ENCODE measurements at regions not wholly inside any gene's neighbourhood (a gene's known extent, or its start where the extent isn't known, plus 50 kb on each side); places are given as distances from the start of the nearest gene placed in this dataset.
"Not testable (repeated sequence)": the region's sequence is repeated elsewhere in the genome, so short reads cannot be mapped to it uniquely, and the experiment has no call there.

GRCh38 chr12:92406404-92407070 is 260.9 kb upstream of the BTG1 start:
- not testable (repeated sequence) for DNase-seq (ENCODE audit: extremely low read depth, low read depth)

DNA sequence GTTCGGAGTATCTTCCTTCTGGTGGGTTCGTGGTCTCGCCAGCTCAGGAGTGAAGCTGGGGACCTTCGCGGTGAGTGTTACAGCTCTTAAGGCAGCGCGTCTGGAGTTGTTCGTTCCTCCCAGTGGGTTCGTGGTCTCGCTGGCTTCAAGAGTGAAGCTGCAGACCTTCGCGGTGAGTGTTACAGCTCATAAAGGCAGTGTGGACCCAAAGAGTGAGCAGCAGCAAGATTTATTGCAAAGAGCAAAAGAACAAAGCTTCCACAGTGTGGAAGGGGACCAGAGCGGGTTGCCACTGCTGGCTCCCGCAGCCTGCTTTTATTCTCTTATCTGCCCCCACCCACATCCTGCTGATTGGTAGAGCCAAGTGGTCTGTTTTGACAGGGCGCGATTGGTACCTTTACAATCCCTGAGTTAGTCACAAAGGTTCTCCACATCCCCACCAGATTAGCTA is 260.2 kb upstream of the BTG1 start:
- not testable (repeated sequence) for DNase-seq (ENCODE audit: extremely low read depth, low read depth)

DNA sequence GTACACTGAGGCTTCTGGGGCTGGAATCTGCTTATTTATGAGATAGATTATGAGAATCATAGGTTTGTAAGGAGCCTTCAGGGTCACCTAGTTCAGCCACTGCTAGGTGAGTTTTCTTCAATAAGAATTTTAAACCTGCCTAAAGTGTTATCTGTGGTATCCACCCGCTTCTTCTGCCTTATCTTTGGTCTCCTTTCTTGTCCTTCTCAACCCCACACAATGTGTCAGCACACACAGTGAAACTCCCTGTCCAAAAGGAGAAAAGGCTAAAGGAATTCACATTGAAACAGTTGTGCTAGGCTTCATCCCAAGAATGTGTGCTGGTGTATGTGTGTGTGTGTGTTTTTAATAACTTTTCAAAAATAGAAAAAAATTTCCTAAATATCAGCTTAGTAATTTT is 259.3 kb upstream of the BTG1 start:
- no peak for DNase-seq (ENCODE audit: extremely low read depth, low read depth)

GRCh38 chr12:92404259-92404894 is 258.7 kb upstream of the BTG1 start:
- DNase-seq (ENCODE audit: extremely low read depth, low read depth) = no peak

GRCh38 chr12:92403210-92404175 is 257.8 kb upstream of the BTG1 start:
- DNase-seq (ENCODE audit: extremely low read depth, low read depth) = no peak

DNA sequence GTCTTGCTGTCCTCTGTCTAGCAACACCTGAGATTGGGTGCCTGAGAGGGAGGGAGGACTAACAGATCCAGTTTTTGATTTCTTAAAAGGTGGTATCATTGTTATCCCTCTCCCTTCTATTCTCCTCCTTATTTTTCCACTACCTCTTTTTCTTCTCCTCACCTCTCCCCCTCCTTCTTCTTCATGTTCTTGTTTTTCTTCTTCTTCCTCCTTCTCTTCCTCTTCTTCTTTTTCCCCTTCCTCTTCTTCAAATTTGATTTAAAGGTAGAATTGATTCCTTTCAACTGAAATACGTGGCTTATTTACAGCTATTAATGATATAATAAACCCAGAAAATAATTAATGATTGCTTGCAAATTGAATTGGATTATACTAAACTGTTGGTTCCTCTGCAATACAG is 256.8 kb upstream of the BTG1 start:
- no peak for DNase-seq (ENCODE audit: extremely low read depth, low read depth)

DNA sequence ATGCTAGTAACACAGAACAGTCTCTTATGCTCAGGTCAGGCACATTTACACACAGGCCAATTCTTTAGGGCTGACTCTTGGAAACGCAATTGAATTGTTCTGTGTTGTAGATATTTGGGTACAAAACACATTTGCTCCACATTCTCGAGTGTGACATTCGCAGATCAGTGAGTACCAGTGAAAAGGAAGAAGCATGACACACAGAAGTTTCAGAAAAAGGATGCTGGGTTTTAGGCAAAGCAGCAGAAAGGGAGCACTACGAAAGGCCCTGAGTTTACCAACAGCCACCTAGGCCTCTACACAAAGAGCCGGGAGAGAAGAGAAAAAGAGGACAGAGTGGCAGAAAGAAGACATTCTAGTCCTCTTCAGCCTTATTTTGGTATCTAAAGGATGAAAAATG is 254.4 kb upstream of the BTG1 start:
- DNase-seq (ENCODE audit: extremely low read depth, low read depth) = no peak

DNA sequence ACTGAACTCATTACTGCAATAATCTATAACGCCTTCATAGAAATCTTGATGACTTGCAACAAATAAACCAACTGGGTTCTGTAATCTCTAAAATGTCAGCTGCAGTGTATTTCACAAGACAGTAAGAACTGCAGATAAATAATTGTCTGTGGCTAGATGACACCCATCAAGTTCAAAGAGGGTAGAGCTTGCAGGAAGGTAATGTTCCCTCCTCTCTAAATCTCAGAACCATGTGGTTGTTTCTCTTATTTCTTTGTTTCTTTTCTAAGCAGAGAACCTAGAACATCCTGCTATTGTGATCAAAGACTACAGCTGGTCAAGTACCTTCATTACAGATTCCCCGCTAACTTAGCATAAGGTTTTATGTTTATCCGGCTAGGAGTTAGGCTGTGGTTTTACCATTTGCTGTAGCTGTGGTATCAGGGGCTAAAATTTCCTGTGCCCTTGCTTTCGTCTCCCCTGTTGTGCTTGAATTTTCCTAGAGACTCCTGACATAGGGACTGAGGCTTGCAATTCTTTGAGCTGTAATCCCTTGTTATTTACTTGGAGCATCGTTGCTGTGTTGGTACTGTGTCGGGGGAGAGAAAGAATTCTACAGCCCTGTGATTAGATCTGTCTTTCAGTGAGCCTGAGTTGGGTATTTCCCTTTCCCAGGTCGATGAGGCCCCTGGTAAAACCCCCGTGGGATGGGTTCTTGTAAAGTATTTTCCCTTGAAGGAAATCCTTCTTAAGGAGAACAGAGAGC is 253.1 kb upstream of the BTG1 start:
- no peak for DNase-seq (ENCODE audit: extremely low read depth, low read depth)

DNA sequence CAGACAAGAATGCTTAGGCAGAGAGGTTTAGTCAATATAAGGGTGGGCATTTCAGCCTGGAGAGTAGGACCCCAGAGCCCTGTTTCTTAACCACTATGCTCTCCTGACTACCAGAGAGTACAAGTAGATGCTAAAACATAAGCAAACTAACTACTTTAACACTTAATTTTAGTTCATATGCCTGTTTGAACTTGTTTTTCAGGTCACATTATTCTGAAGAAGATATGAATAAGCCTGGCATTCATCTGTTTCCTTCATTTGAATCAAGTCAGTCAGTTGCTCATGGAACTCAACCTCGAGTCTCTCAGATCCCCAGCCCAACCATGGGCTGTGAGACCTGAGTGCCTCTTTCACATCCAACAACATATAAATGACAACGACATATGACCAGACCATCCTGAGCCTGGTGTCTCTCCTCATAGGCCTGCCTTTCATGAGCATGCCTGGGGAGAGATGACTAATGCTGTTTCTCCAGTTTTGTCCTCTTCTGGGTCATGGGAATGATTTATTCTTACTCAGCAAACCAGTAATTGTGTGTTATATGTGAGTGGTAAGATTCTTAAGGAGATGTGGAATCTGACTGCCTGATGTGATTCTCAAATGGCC is 251.1 kb upstream of the BTG1 start:
- DNase-seq (ENCODE audit: extremely low read depth, low read depth) = peak; percentile 18

DNA sequence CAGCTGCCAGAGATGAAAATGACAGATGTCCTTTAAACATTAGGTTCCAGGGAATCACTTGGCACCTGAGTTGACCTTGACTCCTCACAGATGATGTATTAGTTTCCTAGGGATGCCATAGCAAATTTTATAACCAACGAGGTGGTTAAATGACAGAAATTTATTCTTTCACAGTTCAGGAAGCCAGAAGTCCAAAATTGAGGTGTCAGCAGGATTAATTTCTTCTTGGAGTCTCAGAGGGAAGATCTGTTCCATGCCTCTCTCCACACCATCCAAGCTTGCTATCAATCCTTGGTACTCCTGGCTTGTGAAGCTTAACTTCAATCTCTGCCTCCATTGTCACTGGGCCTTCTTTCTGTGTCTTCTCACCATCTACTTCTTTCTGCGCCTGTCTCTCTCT is 249.7 kb upstream of the BTG1 start:
- no peak for DNase-seq (ENCODE audit: extremely low read depth, low read depth)

DNA sequence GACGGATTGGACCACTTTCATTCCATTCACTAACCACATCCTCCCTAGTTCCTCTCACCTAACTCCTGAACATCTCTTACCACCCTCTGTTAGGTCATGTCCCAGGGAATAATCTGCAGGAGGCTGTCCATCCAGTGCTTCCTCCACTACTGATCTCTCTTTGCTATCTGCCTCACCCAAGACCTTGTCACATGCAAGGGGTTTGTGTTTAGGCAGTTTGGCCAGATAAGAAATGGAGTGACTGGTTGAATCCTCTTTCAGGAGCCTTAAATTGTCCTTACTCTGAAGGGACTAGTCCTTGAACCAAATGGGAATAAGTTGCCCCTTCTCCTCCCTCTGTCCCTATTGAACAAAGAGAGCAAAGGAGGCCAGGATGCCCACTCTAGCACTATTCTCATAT is 249.2 kb upstream of the BTG1 start:
- DNase-seq (ENCODE audit: extremely low read depth, low read depth) = no peak

DNA sequence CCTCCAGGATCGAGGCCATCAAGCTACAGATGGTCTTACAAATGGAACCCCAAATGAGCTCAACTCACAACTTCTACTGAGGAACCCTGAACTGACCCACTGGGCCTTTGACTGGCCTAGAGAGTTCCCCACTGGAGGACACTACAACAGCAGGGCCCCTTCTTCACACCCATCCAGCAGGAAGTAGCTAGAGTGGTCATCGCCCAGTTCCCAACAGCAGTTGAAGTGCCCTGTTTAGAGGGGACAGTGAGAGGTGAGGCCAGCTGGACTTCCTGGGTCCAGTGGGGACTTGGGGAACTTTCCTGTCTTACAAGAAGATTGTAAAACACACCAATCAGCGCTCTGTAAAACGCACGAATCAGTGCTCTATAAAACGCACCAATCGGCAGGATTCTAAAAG is 247.9 kb upstream of the BTG1 start:
- no peak for DNase-seq (ENCODE audit: extremely low read depth, low read depth)

DNA sequence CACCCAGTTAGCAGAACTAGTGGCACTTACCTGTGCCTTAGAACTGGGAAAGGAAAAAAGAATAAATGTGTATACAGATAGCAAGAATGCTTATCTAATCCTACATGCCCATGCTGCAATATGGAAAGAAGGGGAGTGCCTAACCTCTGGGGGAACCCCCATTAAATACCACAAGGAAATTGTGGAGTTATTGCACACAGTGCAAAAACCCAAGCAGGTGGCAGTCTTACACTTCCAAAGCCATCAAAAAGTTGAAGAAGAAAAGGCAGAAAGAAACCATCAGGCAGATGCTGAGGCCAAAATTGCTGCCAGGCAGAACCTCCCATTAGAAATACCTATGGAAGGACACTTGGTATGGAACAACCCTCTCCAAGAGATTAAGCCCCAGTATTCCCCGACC is 246.1 kb upstream of the BTG1 start:
- not testable (repeated sequence) for DNase-seq (ENCODE audit: extremely low read depth, low read depth)

DNA sequence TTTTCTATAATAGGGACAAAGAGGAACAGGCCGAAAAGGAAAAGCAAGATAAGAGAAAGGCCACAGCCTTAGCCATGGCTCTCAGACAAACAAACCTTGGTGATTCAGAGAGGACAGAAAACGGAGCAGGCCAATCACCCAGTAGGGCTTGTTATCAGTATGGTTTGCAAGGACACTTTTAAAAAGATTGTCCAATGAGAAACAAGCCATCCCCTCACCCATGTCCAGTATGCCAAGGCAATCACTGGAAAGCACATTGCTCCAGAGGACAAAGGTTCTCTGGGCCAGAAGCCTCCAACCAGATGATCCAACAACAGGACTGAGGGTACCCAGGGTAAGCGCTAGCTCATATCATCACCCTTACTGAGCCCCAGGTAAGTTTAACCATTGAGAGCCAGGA is 243.8 kb upstream of the BTG1 start:
- no peak for DNase-seq (ENCODE audit: extremely low read depth, low read depth)

- no peak for DNase-seq (ENCODE audit: extremely low read depth, low read depth)
Measured at GRCh38 chr12:92385296-92385695, 239.7 kb upstream of the BTG1 start.

DNA sequence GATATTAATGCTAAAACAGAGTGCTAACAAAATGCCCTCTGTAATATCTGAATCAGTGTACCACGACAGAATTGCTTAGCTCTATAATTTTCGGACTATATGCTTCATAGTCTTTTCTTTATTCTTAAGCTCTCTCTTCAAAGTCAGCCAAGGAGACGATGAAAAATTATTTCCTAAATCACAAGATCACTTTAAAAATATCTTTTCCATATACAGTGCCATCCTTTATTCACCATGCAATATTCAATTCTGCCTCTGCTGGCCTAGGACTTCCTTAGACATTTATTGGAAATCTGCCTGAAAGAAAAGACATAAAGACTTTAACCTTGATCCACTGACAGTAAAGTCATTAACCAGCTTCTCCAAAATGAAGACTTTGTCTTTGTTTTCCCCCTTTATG is 238.9 kb upstream of the BTG1 start:
- no peak for DNase-seq (ENCODE audit: extremely low read depth, low read depth)

DNA sequence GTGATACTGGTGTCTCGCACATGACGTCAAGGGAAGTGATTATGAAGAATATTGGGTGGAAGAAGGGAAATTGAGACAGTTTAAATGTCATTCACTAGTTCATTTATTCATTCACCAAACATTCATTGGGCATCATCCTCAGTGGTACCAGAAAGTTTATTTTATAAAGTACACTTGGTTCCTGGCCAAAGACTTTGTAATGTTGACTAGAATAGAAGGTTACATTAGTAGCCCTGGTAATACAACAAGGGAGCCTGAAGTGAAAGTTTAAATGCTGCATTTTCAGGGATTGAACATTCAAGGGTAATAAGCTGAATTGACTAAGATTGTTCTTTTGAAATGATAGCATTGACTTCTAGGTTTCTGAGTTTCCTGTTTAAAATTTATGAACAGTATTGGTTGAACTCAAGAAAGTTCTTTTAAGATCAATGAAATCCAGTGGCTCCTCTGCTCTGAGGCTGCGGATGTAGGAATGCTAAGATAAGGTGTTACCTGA is 236.8 kb upstream of the BTG1 start:
- no peak for DNase-seq (ENCODE audit: extremely low read depth, low read depth)

DNA sequence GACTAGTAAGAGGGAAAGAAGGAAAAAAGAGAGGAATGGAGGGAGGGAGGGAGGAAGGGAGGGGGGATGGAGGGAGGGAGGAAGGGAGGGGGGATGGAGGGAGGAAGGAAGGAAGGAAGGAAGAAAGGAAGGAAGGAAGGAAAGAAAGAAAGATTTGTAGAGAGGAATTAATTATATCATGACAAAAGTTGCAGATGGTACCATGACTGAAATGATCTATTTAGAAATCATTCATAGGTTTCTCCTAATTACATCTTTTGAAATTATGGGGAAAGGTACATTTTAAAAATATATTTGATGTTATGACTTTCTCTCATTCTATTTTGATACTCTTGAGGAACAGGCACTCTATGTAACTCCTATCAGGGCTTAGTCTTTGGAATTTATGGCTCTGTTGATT is 236.2 kb upstream of the BTG1 start:
- DNase-seq (ENCODE audit: extremely low read depth, low read depth) = no peak

- no peak for DNase-seq (ENCODE audit: extremely low read depth, low read depth)
Measured at GRCh38 chr12:92378682-92379479, 233.2 kb upstream of the BTG1 start.

All from NCI-H460 (cell line).